IPS-NIHi7 (cell line): ENCODE measurements at regions not wholly inside any gene's neighbourhood (a gene's known extent, or its start where the extent isn't known, plus 50 kb on each side); places are given as distances from the start of the nearest gene placed in this dataset.

Experiments used
- DNase-seq: peaks from one replicate; pipeline ENCODE4 v3.0.0; 2012; ENCODE audit warnings: mixed read lengths; ENCODE audit errors: extremely low spot score

DNA sequence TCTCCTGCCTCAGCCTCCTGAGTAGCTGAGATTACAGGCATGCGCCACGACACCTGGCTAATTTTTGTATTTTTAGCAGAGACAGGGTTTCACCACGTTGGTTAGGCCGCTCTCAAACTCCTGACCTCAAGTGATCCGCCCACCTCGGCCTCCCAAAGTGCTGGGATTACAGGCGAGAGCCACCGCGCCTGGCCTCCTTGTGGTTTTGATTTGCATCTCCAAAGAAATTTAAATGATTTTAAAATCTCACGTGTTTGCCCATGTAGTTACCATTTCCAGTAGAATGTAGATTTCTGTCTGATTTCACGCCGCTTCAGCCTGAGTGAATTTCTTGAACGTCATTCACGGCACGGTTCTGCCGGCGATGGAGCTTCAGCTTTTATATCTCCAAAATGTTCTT, 55.8 kb downstream of the IGF2 start:
- no peak for DNase-seq

GRCh38 chr11:2077061-2077802, 62.0 kb downstream of the IGF2 start:
- no peak for DNase-seq

DNA sequence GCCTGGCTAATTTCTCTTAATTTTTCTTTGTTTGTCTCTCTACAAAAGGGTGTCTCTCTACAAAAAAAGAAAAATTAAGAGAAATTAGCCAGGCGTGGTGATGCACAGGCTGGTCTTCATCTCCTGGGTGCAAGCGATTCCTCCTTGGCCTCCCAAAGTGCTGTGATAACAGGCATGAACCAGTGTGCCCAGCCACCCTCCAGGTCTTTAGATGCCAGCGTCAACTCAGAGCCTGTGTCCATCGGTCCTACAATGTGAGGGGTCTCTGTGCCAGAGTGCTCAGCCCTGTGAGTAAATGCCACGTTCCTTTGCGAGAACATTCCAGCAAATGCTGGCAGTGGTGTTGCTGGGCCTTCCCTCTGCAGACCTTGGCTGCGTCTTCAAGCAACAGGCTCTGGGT, 62.7 kb downstream of the IGF2 start:
- DNase-seq, result no peak

GRCh38 chr11:2074266-2074825, 64.8 kb downstream of the IGF2 start:
- DNase-seq, result peak; percentile 84

DNA sequence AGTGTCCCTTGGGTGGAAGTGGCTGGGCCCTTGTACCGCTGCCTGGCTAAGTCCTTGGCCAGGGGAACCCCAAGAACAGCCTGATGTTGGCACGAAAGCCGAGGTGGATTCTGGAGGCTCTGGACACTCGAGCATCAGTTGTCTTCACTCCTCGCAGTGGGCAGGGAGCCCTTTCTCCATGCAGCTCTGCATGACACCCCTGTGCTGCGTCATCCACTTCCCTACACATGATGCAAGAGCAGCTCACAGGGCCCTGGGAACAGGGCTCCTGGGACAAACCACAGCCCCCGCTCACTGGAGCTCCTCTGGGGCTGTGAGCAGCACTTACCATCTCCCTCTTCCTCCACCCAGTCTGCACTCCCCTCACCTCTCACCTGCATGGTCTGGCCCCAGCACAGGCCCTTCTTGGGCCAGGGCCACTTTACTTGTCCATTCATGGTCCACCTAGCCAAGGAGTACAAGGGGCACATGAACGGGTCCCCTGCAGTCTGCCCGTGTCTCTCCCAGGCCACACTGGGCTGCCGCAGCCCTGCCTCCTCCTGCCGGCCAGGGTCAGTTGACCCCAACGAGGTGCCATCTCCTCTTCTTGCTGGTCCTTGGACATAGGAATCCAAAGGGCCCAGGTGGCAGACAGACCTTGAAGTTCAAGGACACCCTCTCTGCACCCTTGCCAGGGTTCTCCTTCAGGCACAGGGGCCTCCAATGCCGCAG, 66.5 kb downstream of the IGF2 start:
- peak; percentile 9 for DNase-seq

GRCh38 chr11:2071748-2072385, 67.3 kb downstream of the IGF2 start:
- DNase-seq, result no peak
